IMR-90 (cell line): ENCODE measurements at regions not wholly inside any gene's neighbourhood (a gene's known extent, or its start where the extent isn't known, plus 50 kb on each side); places are given as distances from the start of the nearest gene placed in this dataset.

Experiments used
- ATAC-seq: fragments of 200-7000 bp; cut with Tn5 transposase; 2 replicates; pipeline ENCODE4 v1.9.1; 2020; ENCODE audit warnings: low read depth, mild to moderate bottlenecking, moderate library complexity
- BruUV-seq: library from RNA; stranded (reverse); fragments of 400-500 nt; replicated peaks from 2 replicates; lab custom pipeline; 2021; lab: Mats Ljungman, UMichigan
- CTCF ChIA-PET: fragments of 300-600 bp; formaldehyde crosslinking; extraction: SDS; loops from one replicate; lab custom pipeline; 2021; ENCODE audit warnings: antibody characterized with exemption; lab: Yijun Ruan, JAX
- POLR2A ChIA-PET: fragments of 300-600 bp; sonication (Branson Sonifier 250); formaldehyde crosslinking; loops from one replicate; lab custom pipeline; 2022; ENCODE audit warnings: antibody characterized with exemption; ENCODE audit not compliant: unreplicated experiment; lab: Charles Lee
- DNase-seq: peaks from one replicate; pipeline ENCODE4 v3.0.0; 2013
- H2AFZ ChIP-seq: replicated peaks from 2 replicates; pipeline ENCODE3; 2013; ENCODE audit warnings: low read length, mild to moderate bottlenecking; ENCODE audit not compliant: poor library complexity
- H2AK5ac ChIP-seq: 2 replicates; pipeline ENCODE4 v1.6.1; 2013; ENCODE audit warnings: low read depth, low read length, inconsistent platforms
- H2AK9ac ChIP-seq: replicated peaks from 2 replicates; pipeline ENCODE3; 2013; ENCODE audit warnings: mild to moderate bottlenecking, low read depth, low read length, moderate library complexity; ENCODE audit not compliant: poor library complexity
- H2BK120ac ChIP-seq: 2 replicates; pipeline ENCODE4 v1.6.1; 2013; ENCODE audit warnings: low read depth, low read length, inconsistent platforms
- H2BK15ac ChIP-seq: 3 replicates; pipeline ENCODE4 v1.6.1; 2013; ENCODE audit warnings: low read depth, low read length, inconsistent platforms
- H2BK20ac ChIP-seq: 2 replicates; pipeline ENCODE4 v1.6.1; 2013; ENCODE audit warnings: low read depth, mild to moderate bottlenecking, inconsistent platforms, low read length, moderate library complexity
- H2BK5ac ChIP-seq: 2 replicates; pipeline ENCODE4 v1.6.1; 2013; ENCODE audit warnings: mild to moderate bottlenecking, low read depth, low read length, inconsistent platforms; ENCODE audit not compliant: poor library complexity, severe bottlenecking
- H3K14ac ChIP-seq: replicated peaks from 2 replicates; pipeline ENCODE4 v1.6.1; 2013; ENCODE audit warnings: low read depth, low read length, inconsistent platforms
- H3K18ac ChIP-seq: 2 replicates; pipeline ENCODE4 v1.6.1; 2013; ENCODE audit warnings: low read depth, low read length, control low read depth
- H3K23ac ChIP-seq: 2 replicates; pipeline ENCODE4 v1.6.1; 2013; ENCODE audit warnings: low read depth, low read length, inconsistent platforms
- H3K27ac ChIP-seq: 2 replicates; pipeline ENCODE4 v1.5.1; 2013; ENCODE audit warnings: mild to moderate bottlenecking, control low read depth, low read length; ENCODE audit not compliant: insufficient read depth
- H3K27me3 ChIP-seq: 2 replicates; pipeline ENCODE4 v1.6.1; 2013; ENCODE audit warnings: low read length; ENCODE audit not compliant: control insufficient read depth, insufficient read depth
- H3K36me3 ChIP-seq: 2 replicates; pipeline ENCODE4 v1.6.1; 2013; ENCODE audit warnings: low read length, mixed read lengths; ENCODE audit not compliant: control insufficient read depth, insufficient read depth
- H3K4ac ChIP-seq: 2 replicates; pipeline ENCODE4 v1.6.1; 2013; ENCODE audit warnings: low read depth, low read length, inconsistent platforms
- H3K4me1 ChIP-seq: 2 replicates; pipeline ENCODE4 v1.6.1; 2013; ENCODE audit warnings: low read length, mixed read lengths; ENCODE audit not compliant: control insufficient read depth, insufficient read depth
- H3K4me2 ChIP-seq: 2 replicates; pipeline ENCODE4 v1.6.1; 2013; ENCODE audit warnings: low read depth, mild to moderate bottlenecking, control low read depth, low read length, moderate library complexity
- H3K4me3 ChIP-seq: 2 replicates; pipeline ENCODE4 v1.5.1; 2013; ENCODE audit warnings: low read depth, mild to moderate bottlenecking, control low read depth, low read length, moderate library complexity; ENCODE audit not compliant: insufficient read depth
- H3K56ac ChIP-seq: 2 replicates; pipeline ENCODE4 v1.6.1; 2013; ENCODE audit warnings: low read length, inconsistent platforms; ENCODE audit not compliant: insufficient read depth; ENCODE audit errors: extremely low read depth
- H3K79me1 ChIP-seq, 2 experiments: 2 replicates each; pipeline ENCODE4 v1.6.1; 2013; ENCODE audit warnings: low read length in 2 of 2, inconsistent platforms in 1 of 2, low read depth in 1 of 2
- H3K9ac ChIP-seq: 2 replicates; pipeline ENCODE4 v1.6.1; 2013; ENCODE audit warnings: low read depth, low read length, control low read depth
- H3K9me1 ChIP-seq: 2 replicates; pipeline ENCODE4 v1.6.1; 2013; ENCODE audit warnings: low read length, inconsistent platforms; ENCODE audit not compliant: insufficient read depth
- H3K9me3 ChIP-seq: 2 replicates; pipeline ENCODE4 v1.6.1; 2013; ENCODE audit warnings: low read length; ENCODE audit not compliant: control insufficient read depth, insufficient read depth
- H4K20me1 ChIP-seq: 2 replicates; pipeline ENCODE4 v1.6.1; 2013; ENCODE audit warnings: low read length, inconsistent platforms; ENCODE audit not compliant: insufficient read depth
- H4K5ac ChIP-seq: 2 replicates; pipeline ENCODE4 v1.6.1; 2013; ENCODE audit warnings: mild to moderate bottlenecking, low read depth, low read length, control low read depth
- H4K8ac ChIP-seq, 2 experiments: 2 replicates each; pipeline ENCODE4 v1.6.1; 2013; ENCODE audit warnings: low read depth in 2 of 2, low read length in 2 of 2, control low read depth in 1 of 2, inconsistent platforms in 1 of 2
- H4K91ac ChIP-seq: 2 replicates; pipeline ENCODE4 v1.6.1; 2013; ENCODE audit warnings: low read depth, low read length, inconsistent platforms; ENCODE audit not compliant: insufficient read depth
- FOS ChIP-seq: fragments of 150-350 bp; IDR thresholded peaks from 2 replicates; pipeline ENCODE4 v1.6.1; 2016; ENCODE audit warnings: low read depth, low read length
- RAD21 ChIP-seq: IDR thresholded peaks from 2 replicates; pipeline ENCODE4 v1.6.1; 2012; ENCODE audit warnings: low read length, improper control_type of control experiment
- WGBS, 2 experiments: methylation state at CpG; one replicate each; pipeline versions ENCODE4 v1.1.5 to v1.1.7; 2013; ENCODE audit warnings: missing lambda C conversion rate in 2 of 2; ENCODE audit not compliant: insufficient read length in 1 of 2; ENCODE audit errors: extremely low coverage in 2 of 2; 5-methylcytosine and 5-hydroxymethylcytosine counted together
- dilution Hi-C: fragments of 300-500 bp; cut with HindIII; formaldehyde crosslinking; loops from one replicate; pipeline ENCODE4 v1.14.3; 2018; ENCODE audit warnings: low sequenced_read_pairs; ENCODE audit not compliant: unreplicated experiment
- in situ Hi-C: fragments of 300-500 bp; cut with MboI; formaldehyde crosslinking; loops from 3 replicates; pipeline ENCODE4 v1.14.3; 2019; ENCODE audit warnings: low sequenced_read_pairs, inconsistent platforms, mixed read lengths
- intact Hi-C: fragments of 100-400 bp; cut with micrococcal nuclease; formaldehyde crosslinking; loops from 2 replicates; pipeline ENCODE4 v1.10.0; 2022

DNA sequence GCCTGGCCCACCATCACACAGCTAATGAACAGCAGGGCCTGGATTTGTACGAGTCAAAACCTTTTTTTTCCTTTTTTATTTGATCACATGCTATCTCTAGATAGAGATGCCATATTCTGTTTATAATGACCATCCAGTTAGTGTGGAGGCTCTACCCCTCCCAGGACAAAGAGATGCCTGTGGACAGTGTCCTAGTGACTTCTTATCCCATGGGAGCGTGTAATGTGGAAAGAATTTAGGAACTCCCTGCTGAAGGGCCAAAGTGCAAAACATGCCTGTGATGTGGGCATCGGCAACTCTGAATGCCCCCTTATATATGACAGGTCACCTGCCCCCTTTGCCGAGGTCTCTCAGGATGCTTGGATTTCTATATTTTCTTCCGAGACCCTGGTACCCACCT lies 292.2 kb downstream of the RRAGC start:
- no peak overlapping the region for H3K56ac ChIP-seq
- ChIA-PET POLR2A (no interaction called here), CTCF (interaction anchor here (0.6 kb wide), 1 partner anchor 1134 kb away, joined by 3 read pairs; no protein-coding TSS in a partner anchor)
- H3K27me3 ChIP-seq, result peaks cover 4% of the 10 kb centered on the region
- H2BK20ac ChIP-seq, result no peak overlapping the region
- no peaks in the 10 kb centered on the region for H3K9me3 ChIP-seq
- no peak overlapping the region for H2BK120ac ChIP-seq
- H3K79me1 ChIP-seq, result no peaks in the 10 kb centered on the region
- H2AFZ ChIP-seq, result no peak overlapping the region
- no CpG with 5 or more reads among the region's 5 CpGs for WGBS, 2 experiments
- dilution Hi-C loops, result no loop called here
- H3K4me2 ChIP-seq, result no peak overlapping the region
- no peak overlapping the region for H4K5ac ChIP-seq
- no peaks in the 10 kb centered on the region for H3K4me1 ChIP-seq
- H3K4ac ChIP-seq, result no peak overlapping the region
- H4K91ac ChIP-seq, result no peak overlapping the region
- H3K27ac ChIP-seq, result no peak overlapping the region
- H3K18ac ChIP-seq, result no peak overlapping the region
- no peak overlapping the region for H3K14ac ChIP-seq
- H3K4me3 ChIP-seq, result no peak overlapping the region
- H3K9ac ChIP-seq, result no peak overlapping the region
- DNase-seq (no peak), ATAC-seq (no peak)
- H4K20me1 ChIP-seq, result no peaks in the 10 kb centered on the region
- H3K36me3 ChIP-seq, result no peaks in the 10 kb centered on the region
- no peak overlapping the region for H2AK9ac ChIP-seq
- no peak overlapping the region for H4K8ac ChIP-seq
- H2BK5ac ChIP-seq, result no peak overlapping the region
- intact Hi-C loops, result no loop called here
- BruUV-seq, result no TSS peak
- no peak overlapping the region for H2AK5ac ChIP-seq
- in situ Hi-C loops, result no loop called here
- TF ChIP-seq FOS (no peak), RAD21 (no peak)
- H2BK15ac ChIP-seq, result no peak overlapping the region
- H3K9me1 ChIP-seq, result no peaks in the 10 kb centered on the region
- H3K23ac ChIP-seq, result no peak overlapping the region
